ENCODE measurements at regions not wholly inside any gene's neighbourhood (a gene's known extent, or its start where the extent isn't known, plus 50 kb on each side); places are given as distances from the start of the nearest gene placed in this dataset.

- TF ChIP-seq SMC3 (IDR thresholded peaks at IDR 0.05; ENCODE audit: low read depth, low read length) (no peak), TCF12 (IDR thresholded peaks at IDR 0.05) (no peak), EP300 (IDR thresholded peaks at IDR 0.05; ENCODE audit: borderline replicate concordance in 1 of 2, low read depth in 1 of 2, low read length in 1 of 2) (no peak), POLR2AphosphoS5 (IDR thresholded peaks at IDR 0.05; ENCODE audit: low read depth, low read length) (no peak), TAF1 (IDR thresholded peaks at IDR 0.05; ENCODE audit: borderline replicate concordance, low read depth, low read length) (no peak), ELF1 (IDR thresholded peaks at IDR 0.05) (no peak), GABPA (IDR thresholded peaks at IDR 0.05; ENCODE audit: low read depth) (no peak), MXI1 (IDR thresholded peaks at IDR 0.05; ENCODE audit: low read depth, low read length) (no peak)
Observed at GRCh38 chr17:64786337-64786736, 124.2 kb upstream of the SMURF2 start (continued).

GRCh38 chr17:64785011-64785421, 122.9 kb upstream of the SMURF2 start:
- TF ChIP-seq ELF1 (IDR thresholded peaks at IDR 0.05): no peak
- no peak for TF ChIP-seq MXI1 (IDR thresholded peaks at IDR 0.05; ENCODE audit: low read depth, low read length)
- TF ChIP-seq JUND (IDR thresholded peaks at IDR 0.05): no peak
- no peak for TF ChIP-seq MAX (IDR thresholded peaks at IDR 0.05; ENCODE audit: low read depth)
- TF ChIP-seq TCF12 (IDR thresholded peaks at IDR 0.05): no peak
- TF ChIP-seq FOXM1 (IDR thresholded peaks at IDR 0.05; ENCODE audit: low read depth): no peak
- POLR2A ChIA-PET: interaction anchor here (0.6 kb wide), 1 partner anchor 489 kb away, joined by 3 read pairs; no protein-coding TSS in a partner anchor
- Histone ChIP-seq H4K20me1 (ENCODE audit: insufficient read depth) (no peaks in the 10 kb centered on the region), H3K4me2 (no peak overlapping the region), H3K36me3 (replicated peaks in 1 of 2; ENCODE audit: control insufficient read depth in 1 of 2, insufficient read depth in 2 of 2, low read length in 1 of 2) (peaks cover 7 to 29% of the 10 kb centered on the region in 2 experiments), H3K27me3 (ENCODE audit: insufficient read depth) (no peaks in the 10 kb centered on the region), H3F3A (replicated peaks; ENCODE audit: insufficient read depth) (no peaks in the 10 kb centered on the region), H3K27ac (ENCODE audit: low read depth in 2 of 2, low read length in 1 of 2) (no peak overlapping the region), H3K79me2 (ENCODE audit: insufficient read depth) (no peaks in the 10 kb centered on the region), H3K9me2 (no peaks in the 10 kb centered on the region), H3K9ac (no peak overlapping the region), H3K9me3 (no peaks in the 10 kb centered on the region), H2AFZ (ENCODE audit: low read depth) (no peak overlapping the region), H3K4me1 (ENCODE audit: control insufficient read depth in 1 of 2, insufficient read depth in 2 of 2, low read depth in 1 of 2, low read length in 1 of 2) (peaks cover 0 to 2% of the 10 kb centered on the region in 2 experiments; a peak in 1 of 4 replicates), H3K4me3 (ENCODE audit: low read depth in 2 of 2, low read length in 1 of 2) (no peak overlapping the region)
- peak; percentile 52 for DNase-seq
- CTCF ChIA-PET: interaction anchor here (0.6 kb wide), 1 partner anchor 8 kb away, joined by 3 read pairs; no protein-coding TSS in a partner anchor
- WGBS (ENCODE audit: low lambda C conversion rate): 94% methylated on average over 9 of the region's 10 CpGs

- POLR2A ChIA-PET: no interaction called here
- CTCF ChIA-PET: interaction anchor here (0.6 kb wide), 1 partner anchor 7 kb away, joined by 3 read pairs; no protein-coding TSS in a partner anchor
- DNase-seq: no peak
- Histone ChIP-seq H3K27me3 (ENCODE audit: insufficient read depth) (no peaks in the 10 kb centered on the region), H3F3A (replicated peaks; ENCODE audit: insufficient read depth) (no peaks in the 10 kb centered on the region), H3K9me2 (no peaks in the 10 kb centered on the region), H3K4me2 (no peak overlapping the region), H2AFZ (ENCODE audit: low read depth) (no peak overlapping the region), H3K9ac (no peak overlapping the region), H3K4me3 (ENCODE audit: low read depth in 2 of 2, low read length in 1 of 2) (no peak overlapping the region), H3K27ac (ENCODE audit: low read depth in 2 of 2, low read length in 1 of 2) (no peak overlapping the region), H4K20me1 (ENCODE audit: insufficient read depth) (no peaks in the 10 kb centered on the region), H3K9me3 (no peaks in the 10 kb centered on the region), H3K36me3 (replicated peaks in 1 of 2; ENCODE audit: control insufficient read depth in 1 of 2, insufficient read depth in 2 of 2, low read length in 1 of 2) (peaks cover 7 to 29% of the 10 kb centered on the region in 2 experiments), H3K4me1 (ENCODE audit: control insufficient read depth in 1 of 2, insufficient read depth in 2 of 2, low read depth in 1 of 2, low read length in 1 of 2) (peaks cover 0 to 2% of the 10 kb centered on the region in 2 experiments; a peak in 1 of 4 replicates), H3K79me2 (ENCODE audit: insufficient read depth) (no peaks in the 10 kb centered on the region)
- no peak for TF ChIP-seq MEF2A (IDR thresholded peaks at IDR 0.05; ENCODE audit: borderline replicate concordance, low read depth)
- no peak for TF ChIP-seq GABPA (IDR thresholded peaks at IDR 0.05; ENCODE audit: low read depth)
- no peak for TF ChIP-seq NFIC (IDR thresholded peaks at IDR 0.05; ENCODE audit: borderline replicate concordance)
- 92% methylated on average over 16 of the region's 16 CpGs for WGBS (ENCODE audit: low lambda C conversion rate)
Observed at GRCh38 chr17:64784353-64785010, 122.4 kb upstream of the SMURF2 start.

Measured in SK-N-SH (cell line).